Thyroid gland (tissue), 4 donors: ENCODE measurements at regions not wholly inside any gene's neighbourhood (a gene's known extent, or its start where the extent isn't known, plus 50 kb on each side); places are given as distances from the start of the nearest gene placed in this dataset.

ENCODE experiments used
- POLR2A ChIP-seq, 2 donors: fragments of 450-650 bp; IDR thresholded peaks; one replicate each; pipeline ENCODE4 v1.6.1; 2017; ENCODE audit warnings: antibody characterized with exemption in 2 of 2, mild to moderate bottlenecking in 2 of 2, moderate library complexity in 1 of 2
- TF ChIP-seq, protein P1 (sequence below), 6 experiments: fragments of 200-600 bp in 3 of 6; fragments of 450-650 bp in 3 of 6; sonication (generic) in 3 of 6; IDR thresholded peaks; one replicate each; pipeline ENCODE4 v1.5.1; 2016 to 2019; ENCODE audit warnings: antibody characterized with exemption in 6 of 6, mild to moderate bottlenecking in 2 of 6, inconsistent platforms in 1 of 6, moderate library complexity in 1 of 6

DNA sequence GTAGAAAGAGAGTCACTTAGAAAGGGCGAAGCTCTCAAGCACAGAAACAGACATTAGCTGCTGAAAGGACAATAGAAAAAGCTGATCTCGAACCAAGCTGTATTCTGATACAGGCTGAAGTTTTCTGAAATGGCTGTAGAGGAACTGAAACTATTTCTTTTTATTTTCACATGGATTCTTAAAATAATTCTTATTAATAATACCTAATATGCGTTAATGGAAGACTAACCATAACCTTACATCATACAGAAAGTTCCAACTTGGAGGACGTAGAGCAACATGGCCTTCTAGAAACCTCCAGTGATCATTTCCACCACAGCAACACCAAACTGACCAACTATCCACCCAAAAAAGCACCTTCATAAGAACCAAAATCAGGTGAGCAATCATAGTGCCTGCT lies 52.8 kb upstream of the ACADM start:
- TF ChIP-seq, protein P1, sequence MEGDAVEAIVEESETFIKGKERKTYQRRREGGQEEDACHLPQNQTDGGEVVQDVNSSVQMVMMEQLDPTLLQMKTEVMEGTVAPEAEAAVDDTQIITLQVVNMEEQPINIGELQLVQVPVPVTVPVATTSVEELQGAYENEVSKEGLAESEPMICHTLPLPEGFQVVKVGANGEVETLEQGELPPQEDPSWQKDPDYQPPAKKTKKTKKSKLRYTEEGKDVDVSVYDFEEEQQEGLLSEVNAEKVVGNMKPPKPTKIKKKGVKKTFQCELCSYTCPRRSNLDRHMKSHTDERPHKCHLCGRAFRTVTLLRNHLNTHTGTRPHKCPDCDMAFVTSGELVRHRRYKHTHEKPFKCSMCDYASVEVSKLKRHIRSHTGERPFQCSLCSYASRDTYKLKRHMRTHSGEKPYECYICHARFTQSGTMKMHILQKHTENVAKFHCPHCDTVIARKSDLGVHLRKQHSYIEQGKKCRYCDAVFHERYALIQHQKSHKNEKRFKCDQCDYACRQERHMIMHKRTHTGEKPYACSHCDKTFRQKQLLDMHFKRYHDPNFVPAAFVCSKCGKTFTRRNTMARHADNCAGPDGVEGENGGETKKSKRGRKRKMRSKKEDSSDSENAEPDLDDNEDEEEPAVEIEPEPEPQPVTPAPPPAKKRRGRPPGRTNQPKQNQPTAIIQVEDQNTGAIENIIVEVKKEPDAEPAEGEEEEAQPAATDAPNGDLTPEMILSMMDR (IDR thresholded peaks at IDR 0.05), result no peak
- TF ChIP-seq POLR2A (IDR thresholded peaks at IDR 0.05), result no peak
